Endothelial cell of umbilical vein (primary cell): ENCODE measurements at regions not wholly inside any gene's neighbourhood (a gene's known extent, or its start where the extent isn't known, plus 50 kb on each side); places are given as distances from the start of the nearest gene placed in this dataset.

Experiments
- BruUV-seq: library from RNA; stranded (reverse); fragments of 400-500 nt; replicated peaks from 2 replicates; lab custom pipeline; 2021; lab: Mats Ljungman, UMichigan
- CTCF ChIA-PET: fragments of 300-600, 350-600 bp; sonication (Branson Sonifier 250); formaldehyde crosslinking; loops from one replicate; lab custom pipeline; 2021; ENCODE audit warnings: antibody characterized with exemption, inconsistent platforms; lab: Charles Lee
- POLR2A ChIA-PET: fragments of 300-600, 350-600 bp; sonication (Branson Sonifier 250); formaldehyde crosslinking; loops from one replicate; lab custom pipeline; 2021; ENCODE audit warnings: antibody characterized with exemption, inconsistent platforms; lab: Charles Lee
- DNase-seq: peaks from one replicate; pipeline ENCODE4 v3.0.0-alpha.2; 2011; ENCODE audit warnings: low read depth, low spot score
- FAIRE-seq: peaks from 2 replicates; lab custom pipeline; 2011; peaks lifted over from hg19 to GRCh38; lab: Jason Lieb, UNC
- H2AFZ ChIP-seq: 2 replicates; pipeline ENCODE4 v1.6.0; 2012; ENCODE audit warnings: low read depth, low read length, control low read depth, inconsistent platforms
- H3K27ac ChIP-seq: 2 replicates; pipeline ENCODE4 v1.5.1; 2011; ENCODE audit warnings: low read depth, mild to moderate bottlenecking, control low read depth, low read length, moderate library complexity; ENCODE audit not compliant: insufficient read depth
- H3K27me3 ChIP-seq, 2 experiments: 2 replicates each; pipeline versions ENCODE4 v1.6.0 to v1.6.1; 2011; ENCODE audit warnings: low read length in 2 of 2, mixed read lengths in 1 of 2; ENCODE audit not compliant: control insufficient read depth in 2 of 2, insufficient read depth in 2 of 2
- H3K36me3 ChIP-seq, 2 experiments: 2 replicates in 1 of 2; 3 replicates in 1 of 2; pipeline ENCODE4 v1.5.1; 2011; ENCODE audit warnings: low read length in 2 of 2, mild to moderate bottlenecking in 1 of 2, moderate library complexity in 1 of 2; ENCODE audit not compliant: control insufficient read depth in 2 of 2, insufficient read depth in 2 of 2; ENCODE audit errors: extremely low read depth in 1 of 2
- H3K4me1 ChIP-seq: 3 replicates; pipeline ENCODE4 v1.5.1; 2011; ENCODE audit warnings: mild to moderate bottlenecking, low read length; ENCODE audit not compliant: control insufficient read depth, insufficient read depth; ENCODE audit errors: extremely low read depth
- H3K4me2 ChIP-seq: 2 replicates; pipeline ENCODE4 v1.6.1; 2011; ENCODE audit warnings: low read length, control low read depth, mixed read lengths; ENCODE audit not compliant: insufficient read depth
- H3K4me3 ChIP-seq, 3 experiments: fragments of 200-600 bp in 1 of 3; sonication (generic), shearing (Covaris generic) in 1 of 3; replicated peaks in 1 of 3; 2 replicates each; pipeline ENCODE4 v1.5.1; 2011 to 2016; ENCODE audit warnings: control low read depth in 3 of 3, low read length in 3 of 3, mild to moderate bottlenecking in 2 of 3, inconsistent platforms in 1 of 3, low read depth in 1 of 3, moderate library complexity in 1 of 3; ENCODE audit not compliant: insufficient read depth in 1 of 3
- H3K79me2 ChIP-seq: 2 replicates; pipeline ENCODE4 v1.6.0; 2012; ENCODE audit warnings: low read length, inconsistent platforms; ENCODE audit not compliant: control insufficient read depth, insufficient read depth
- H3K9ac ChIP-seq: replicated peaks from 2 replicates; pipeline ENCODE3; 2011; ENCODE audit warnings: low read length, control low read depth; ENCODE audit not compliant: insufficient read depth; ENCODE audit errors: extremely low read depth
- H3K9me1 ChIP-seq: replicated peaks from 3 replicates; pipeline ENCODE4 v1.6.0; 2011; ENCODE audit warnings: mild to moderate bottlenecking, low read length; ENCODE audit not compliant: control insufficient read depth, insufficient read depth; ENCODE audit errors: extremely low read depth
- H3K9me3 ChIP-seq: replicated peaks from 2 replicates; pipeline ENCODE4 v1.5.1; 2012; ENCODE audit warnings: low read length, inconsistent platforms; ENCODE audit not compliant: control insufficient read depth, insufficient read depth
- H4K20me1 ChIP-seq: replicated peaks from 2 replicates; pipeline ENCODE3; 2011; ENCODE audit warnings: mild to moderate bottlenecking, low read length; ENCODE audit not compliant: control insufficient read depth, insufficient read depth; ENCODE audit errors: extremely low read depth
- EZH2 ChIP-seq: IDR thresholded peaks from 2 replicates; pipeline ENCODE4 v1.6.1; 2012; ENCODE audit warnings: borderline replicate concordance, low read depth, mild to moderate bottlenecking, moderate library complexity, low read length, inconsistent platforms; ENCODE audit not compliant: severe bottlenecking
- FOS ChIP-seq: IDR thresholded peaks from 2 replicates; pipeline ENCODE4 v1.6.1; 2011; ENCODE audit warnings: mild to moderate bottlenecking, low read length, moderate library complexity, borderline replicate concordance; ENCODE audit not compliant: insufficient read depth
- GATA2 ChIP-seq: IDR thresholded peaks from 2 replicates; pipeline ENCODE4 v1.7.0; 2011; ENCODE audit warnings: low read depth, mild to moderate bottlenecking, moderate library complexity, mixed read lengths, low read length; ENCODE audit not compliant: insufficient read length, insufficient read depth
- POLR2A ChIP-seq: IDR thresholded peaks from 2 replicates; pipeline ENCODE4 v1.6.1; 2012; ENCODE audit warnings: low read depth, mild to moderate bottlenecking, control low read depth, low read length
- POLR2AphosphoS5 ChIP-seq: IDR thresholded peaks from 2 replicates; pipeline ENCODE4 v1.6.1; 2012; ENCODE audit warnings: low read depth, mild to moderate bottlenecking, control low read depth, low read length, moderate library complexity; ENCODE audit not compliant: insufficient read depth
- dilution Hi-C: fragments of 300-500 bp; cut with MboI; formaldehyde crosslinking; loops from one replicate; pipeline ENCODE4 v1.15.0; 2019; ENCODE audit warnings: low sequenced_read_pairs; ENCODE audit not compliant: extremely low pct_ligation_motif_present
- intact Hi-C: fragments of 100-400 bp; cut with micrococcal nuclease; formaldehyde crosslinking; loops from one replicate; pipeline ENCODE4 v1.10.0; 2022
- TF ChIP-seq, protein P1 (sequence below): IDR thresholded peaks from 2 replicates; pipeline ENCODE4 v1.6.1; 2011; ENCODE audit not compliant: insufficient read depth, insufficient read length

DNA sequence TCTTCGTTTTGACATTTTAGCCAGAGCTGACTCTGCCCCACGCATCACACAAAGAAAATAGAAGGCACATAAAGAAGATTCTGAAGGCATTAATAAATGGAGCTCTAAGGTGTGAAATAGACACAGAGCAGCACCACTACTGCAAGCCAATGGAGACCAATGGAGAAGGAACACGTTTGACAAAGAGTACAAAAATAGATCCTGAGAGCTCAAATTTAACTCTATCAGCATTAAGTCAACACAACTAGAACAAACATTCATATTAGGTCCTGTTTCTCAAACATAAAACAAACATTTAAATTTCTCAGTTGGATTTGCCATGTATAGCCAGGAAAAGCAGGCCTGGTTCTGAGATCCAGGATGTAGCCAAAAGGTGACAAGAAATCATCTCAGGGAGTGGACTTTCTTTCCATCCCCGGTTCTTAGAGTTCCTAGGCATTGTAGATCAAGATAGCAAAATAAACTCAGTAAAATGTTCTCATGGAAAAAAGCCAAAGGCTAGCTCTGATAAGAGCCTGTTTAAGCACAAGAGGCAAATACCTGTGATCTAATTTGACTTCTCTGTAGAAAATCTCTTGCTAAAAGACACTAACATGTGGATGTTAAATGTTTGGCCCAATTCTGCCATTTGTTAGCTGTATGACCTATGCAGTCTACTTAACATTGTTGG, 174.2 kb upstream of the VIPR2 start:
- POLR2A ChIA-PET: no interaction called here
- Histone ChIP-seq H3K27me3 (no peaks in the 10 kb centered on the region), H3K36me3 (no peaks in the 10 kb centered on the region), H4K20me1 (no peaks in the 10 kb centered on the region), H3K79me2 (no peaks in the 10 kb centered on the region), H2AFZ (no peak overlapping the region), H3K9ac (no peak overlapping the region), H3K9me1 (no peaks in the 10 kb centered on the region), H3K4me1 (no peaks in the 10 kb centered on the region), H3K4me2 (no peak overlapping the region), H3K27ac (no peak overlapping the region), H3K4me3 (no peak overlapping the region), H3K9me3 (no peaks in the 10 kb centered on the region)
- dilution Hi-C loops (no loop called here), intact Hi-C loops (no loop called here)
- DNase-seq: no peak
- BruUV-seq: no TSS peak
- no peak for TF ChIP-seq FOS
- TF ChIP-seq POLR2AphosphoS5: no peak
- no peak for TF ChIP-seq POLR2A
- CTCF ChIA-PET: no interaction called here
- FAIRE-seq: no peak

DNA sequence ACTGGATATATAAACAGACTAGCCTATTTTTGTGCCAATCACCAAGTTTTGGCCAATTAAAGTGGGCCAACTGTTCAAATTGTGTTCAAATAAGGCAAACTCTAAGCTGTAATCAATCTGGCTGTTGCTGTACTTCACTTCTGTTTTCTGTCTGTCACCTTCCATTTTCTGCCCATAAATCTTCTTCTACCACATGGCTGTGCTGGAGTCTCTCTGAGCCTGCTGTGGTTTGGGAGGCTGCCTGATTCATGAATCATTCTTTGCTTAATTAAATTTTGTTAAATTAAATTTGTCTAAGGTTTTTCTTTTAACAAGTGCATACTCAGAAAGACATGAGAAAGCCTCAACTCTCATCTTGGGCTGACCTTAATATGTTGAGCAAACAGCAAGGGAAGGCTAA, 172.6 kb upstream of the VIPR2 start:
- intact Hi-C loops: no loop called here
- POLR2A ChIA-PET: no interaction called here
- no peaks in the 10 kb centered on the region for H3K9me1 ChIP-seq
- no peaks in the 10 kb centered on the region for H3K79me2 ChIP-seq
- no TSS peak for BruUV-seq
- CTCF ChIA-PET: no interaction called here
- H3K9me3 ChIP-seq: no peaks in the 10 kb centered on the region
- TF ChIP-seq GATA2 (no peak), POLR2A (no peak), EZH2 (no peak)
- TF ChIP-seq, protein P1, sequence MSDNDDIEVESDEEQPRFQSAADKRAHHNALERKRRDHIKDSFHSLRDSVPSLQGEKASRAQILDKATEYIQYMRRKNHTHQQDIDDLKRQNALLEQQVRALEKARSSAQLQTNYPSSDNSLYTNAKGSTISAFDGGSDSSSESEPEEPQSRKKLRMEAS: no peak
- H3K27me3 ChIP-seq: no peaks in the 10 kb centered on the region
- dilution Hi-C loops: no loop called here
- no peaks in the 10 kb centered on the region for H3K36me3 ChIP-seq
- no peak overlapping the region for H3K27ac ChIP-seq
- no peak overlapping the region for H3K4me2 ChIP-seq
- DNase-seq: no peak
- H3K4me1 ChIP-seq: no peaks in the 10 kb centered on the region
- H3K4me3 ChIP-seq: no peak overlapping the region
- H4K20me1 ChIP-seq: no peaks in the 10 kb centered on the region
- no peak overlapping the region for H2AFZ ChIP-seq
- no peak for FAIRE-seq
- H3K9ac ChIP-seq: no peak overlapping the region
